Putamen (tissue), 1 donor: ENCODE measurements at regions not wholly inside any gene's neighbourhood (a gene's known extent, or its start where the extent isn't known, plus 50 kb on each side); places are given as distances from the start of the nearest gene placed in this dataset.
"Not testable (repeated sequence)": the region's sequence is repeated elsewhere in the genome, so short reads cannot be mapped to it uniquely, and the experiment has no call there.

Source experiments
- DNase-seq: peaks from one replicate; pipeline ENCODE4 v3.0.0-alpha.2; 2016; ENCODE audit warnings: low spot score

DNA sequence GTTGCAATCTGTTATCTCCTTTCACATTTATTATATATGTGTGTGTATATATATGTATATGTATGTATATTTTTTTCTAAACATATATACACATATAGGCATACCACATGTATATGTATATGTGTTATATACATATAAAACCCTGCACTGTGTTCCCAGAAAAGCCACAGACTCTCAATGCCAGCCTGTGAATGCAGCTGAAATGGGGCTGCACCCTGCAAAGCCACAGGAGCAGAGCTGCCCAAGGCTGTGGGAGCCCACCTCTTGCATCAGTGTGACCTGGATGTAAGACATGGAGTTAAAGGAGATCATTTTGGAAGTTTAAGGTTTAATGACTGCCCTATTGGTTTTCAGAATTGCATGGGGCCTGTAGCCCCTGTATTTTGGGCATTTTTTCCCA is 762.3 kb upstream of the ARPP21 start:
- no peak for DNase-seq

DNA sequence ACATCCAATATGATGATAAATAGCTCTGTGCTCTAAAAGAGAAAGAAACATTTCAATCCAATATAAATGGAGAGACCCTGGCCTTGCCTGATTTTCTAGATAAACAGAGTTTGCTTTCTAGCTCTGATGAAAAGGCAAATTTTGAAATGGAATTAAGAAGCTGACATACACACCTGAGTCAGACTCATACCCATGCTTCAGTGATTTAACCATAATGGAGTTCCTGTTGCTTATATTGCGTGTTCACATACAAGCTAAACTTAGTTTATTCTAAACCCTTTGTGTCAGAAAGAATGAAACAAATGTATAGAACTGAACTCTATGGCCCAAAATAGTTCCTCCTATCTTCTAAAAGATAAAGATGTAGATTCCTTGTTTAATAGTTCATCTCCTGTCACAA is 760.8 kb upstream of the ARPP21 start:
- DNase-seq, result no peak

- no peak for DNase-seq
These were observed 758.3 kb upstream of the ARPP21 start for GRCh38 chr3:34881026-34881425.

- no peak for DNase-seq
These were observed 756.6 kb upstream of the ARPP21 start for GRCh38 chr3:34882764-34883163.

GRCh38 chr3:34884007-34884406 is 755.3 kb upstream of the ARPP21 start:
- no peak for DNase-seq

DNA sequence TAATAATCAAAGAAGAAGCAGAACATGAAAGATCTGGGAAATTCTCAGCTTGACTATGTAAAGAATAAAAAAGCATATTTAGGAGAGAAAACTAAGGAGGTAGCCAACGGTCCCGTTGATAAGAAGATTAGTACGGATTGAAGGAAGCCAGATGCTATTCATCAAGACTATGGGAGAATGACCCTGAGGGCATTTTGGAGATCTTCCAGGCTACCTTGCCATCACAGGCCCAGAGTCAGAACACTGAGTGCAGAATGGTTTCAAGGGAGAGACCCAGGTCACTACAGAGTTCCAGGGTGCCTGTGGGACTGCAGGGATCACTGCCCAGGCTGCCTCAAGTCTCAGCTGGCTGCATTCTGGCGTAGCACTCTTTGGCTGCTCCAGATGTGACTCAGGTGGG is 752.9 kb upstream of the ARPP21 start:
- DNase-seq, result no peak

- no peak for DNase-seq
These were observed 749.7 kb upstream of the ARPP21 start for GRCh38 chr3:34889641-34890040.

- DNase-seq, result no peak
These were observed 749.1 kb upstream of the ARPP21 start for GRCh38 chr3:34890247-34890646.

- DNase-seq, result no peak
These were observed 747.4 kb upstream of the ARPP21 start for GRCh38 chr3:34891941-34892340.

DNA sequence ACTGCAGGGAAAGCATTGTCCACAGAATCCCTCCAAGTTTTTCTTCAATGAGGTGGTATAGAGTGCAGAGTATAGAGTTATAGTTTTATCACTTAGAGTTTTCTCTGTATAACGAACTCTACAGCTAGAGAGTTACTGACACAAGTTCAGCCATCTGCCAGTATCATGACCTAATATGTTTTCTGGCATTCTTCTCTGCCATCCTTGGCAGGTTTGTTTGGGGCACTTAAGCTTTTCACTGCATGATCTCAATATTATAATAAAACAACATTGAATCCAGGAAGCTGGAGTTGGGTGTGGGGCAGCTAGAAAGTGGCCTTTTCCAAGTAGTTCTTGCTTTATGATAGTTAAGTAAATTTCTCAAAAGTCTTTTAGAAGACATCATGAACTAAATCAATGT is 743.5 kb upstream of the ARPP21 start:
- no peak for DNase-seq

- not testable (repeated sequence) for DNase-seq
These were observed 729.6 kb upstream of the ARPP21 start for GRCh38 chr3:34909679-34910078.

DNA sequence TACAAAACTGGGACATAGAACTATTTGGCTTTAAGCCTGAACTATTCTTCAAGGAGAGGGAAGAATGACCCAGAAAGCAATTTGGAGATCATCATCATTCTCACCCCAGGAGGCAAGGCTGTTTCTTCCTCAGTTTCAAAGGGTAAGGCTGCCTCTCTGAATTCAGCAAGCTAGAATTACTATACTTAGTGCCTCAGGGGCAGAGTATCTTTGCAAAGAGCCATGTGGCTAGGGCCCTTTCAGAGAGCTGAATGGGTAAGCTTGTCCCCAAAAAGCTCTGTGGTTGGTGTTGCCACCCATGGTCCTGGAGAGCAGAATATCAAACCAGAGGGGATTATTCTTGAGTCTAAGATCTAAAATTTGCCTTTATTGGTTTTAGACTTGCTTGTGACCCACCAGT is 720.3 kb upstream of the ARPP21 start:
- DNase-seq, result no peak

DNA sequence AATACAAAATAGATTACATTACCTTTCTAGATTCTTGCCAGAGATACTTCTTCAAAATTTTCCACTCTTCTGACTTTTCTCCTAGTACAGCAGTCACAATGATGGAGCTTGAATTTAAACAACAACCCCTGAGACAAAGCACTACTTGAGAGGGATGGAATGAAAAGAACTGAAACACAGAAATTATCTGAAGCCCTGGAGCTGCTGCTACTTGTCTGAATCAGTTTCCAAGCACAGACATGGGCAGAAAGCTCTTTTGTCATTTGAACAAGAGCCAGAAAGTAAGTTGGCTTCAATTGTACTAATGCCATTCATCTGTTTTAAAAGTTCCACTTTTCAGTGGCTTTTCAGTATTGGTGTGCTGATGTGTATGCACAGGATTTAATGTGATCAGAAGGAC is 718.5 kb upstream of the ARPP21 start:
- DNase-seq, result no peak

- no peak for DNase-seq
These were observed 714.4 kb upstream of the ARPP21 start for GRCh38 chr3:34924961-34925360.

DNA sequence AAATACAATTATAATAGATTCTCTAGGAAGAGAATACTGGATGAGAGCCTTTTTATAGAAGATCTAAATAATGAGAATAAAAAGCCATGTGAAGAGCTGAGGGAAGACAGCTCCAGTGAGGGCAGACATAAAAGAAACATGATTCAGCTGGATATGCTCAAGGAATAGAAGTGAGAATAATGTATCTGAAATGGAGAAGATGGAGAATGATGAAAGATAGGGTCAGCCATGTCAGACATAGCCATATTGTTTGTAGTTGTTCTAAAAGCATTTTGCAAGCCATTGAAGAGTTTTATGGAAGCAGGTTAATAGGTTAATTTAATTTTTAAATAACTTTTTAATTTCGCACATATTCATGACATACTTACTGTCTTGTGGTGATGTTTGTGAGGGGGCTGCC is 713.5 kb upstream of the ARPP21 start:
- DNase-seq, result no peak

DNA sequence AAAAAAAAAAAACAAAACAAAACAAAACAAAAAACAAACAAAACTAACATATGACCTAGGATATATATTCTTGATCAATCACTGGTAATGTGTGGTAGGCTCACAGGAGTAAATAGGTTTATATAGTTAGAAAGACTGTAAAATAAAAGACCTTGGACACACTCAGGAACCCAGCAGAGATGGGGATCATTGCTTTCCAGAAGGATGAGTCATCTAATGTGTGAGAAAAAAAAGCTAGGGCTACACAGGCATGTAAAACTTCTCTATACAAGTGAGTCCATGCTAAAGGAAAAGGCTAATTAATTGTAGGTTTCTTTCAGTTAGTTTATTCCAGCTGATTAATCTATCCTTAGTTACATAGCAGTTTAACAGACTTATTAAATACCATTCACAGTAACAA is 710.3 kb upstream of the ARPP21 start:
- no peak for DNase-seq

DNA sequence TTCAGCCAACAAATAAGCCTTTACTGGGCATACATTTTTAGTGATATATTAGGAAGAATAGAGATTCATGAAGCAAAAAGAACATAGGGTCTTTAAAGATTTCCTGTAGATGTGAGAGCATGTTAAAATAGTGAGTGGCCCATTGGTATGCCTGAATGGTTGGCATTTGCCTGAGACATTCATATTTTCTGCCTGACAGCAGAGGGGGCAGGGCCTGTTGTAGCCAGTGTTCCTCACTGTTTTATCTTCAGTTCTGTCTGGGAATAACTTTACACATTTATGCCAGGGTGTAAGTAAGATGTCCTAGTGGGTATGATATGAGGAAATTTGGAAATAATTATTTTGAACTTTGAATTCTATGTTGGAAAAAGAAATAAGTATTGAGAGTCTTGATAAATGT is 704.7 kb upstream of the ARPP21 start:
- no peak for DNase-seq

DNA sequence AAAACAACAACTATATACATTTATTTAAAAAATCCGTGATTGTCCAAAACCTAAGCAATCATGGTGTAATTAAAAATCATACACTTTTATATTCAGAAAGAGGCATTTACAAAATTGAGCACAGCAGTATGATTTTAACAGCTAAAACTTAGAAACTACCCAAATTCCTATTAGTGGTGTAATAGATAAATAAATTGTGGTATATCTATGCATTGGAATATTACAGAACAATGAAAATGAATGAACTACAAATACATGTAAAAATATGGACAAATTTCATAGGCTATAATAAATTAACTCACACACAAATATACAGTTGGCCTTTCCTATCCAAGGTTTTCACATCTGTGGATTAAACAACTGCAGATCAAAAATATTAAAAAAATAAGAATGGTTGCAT is 700.5 kb upstream of the ARPP21 start:
- DNase-seq, result no peak

DNA sequence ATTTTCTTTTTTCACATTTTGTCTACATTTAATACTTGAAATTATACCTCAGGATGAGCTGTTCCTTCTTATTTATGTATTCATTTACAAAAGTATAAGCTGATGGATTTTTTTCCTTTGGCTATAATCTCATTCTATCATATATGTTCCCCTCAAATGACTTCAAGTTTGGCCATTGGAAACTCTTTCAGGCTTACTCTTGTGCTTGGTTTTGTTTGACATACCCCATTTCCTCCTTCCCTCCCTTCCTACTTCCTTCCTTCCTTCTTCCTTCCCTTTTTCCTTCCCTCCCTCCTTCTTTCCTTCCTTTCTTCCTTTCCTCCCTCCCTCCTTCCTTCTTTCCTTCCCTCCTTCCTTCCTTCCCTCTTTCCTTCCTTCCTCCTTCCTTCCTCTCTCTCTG is 697.1 kb upstream of the ARPP21 start:
- DNase-seq, result no peak

DNA sequence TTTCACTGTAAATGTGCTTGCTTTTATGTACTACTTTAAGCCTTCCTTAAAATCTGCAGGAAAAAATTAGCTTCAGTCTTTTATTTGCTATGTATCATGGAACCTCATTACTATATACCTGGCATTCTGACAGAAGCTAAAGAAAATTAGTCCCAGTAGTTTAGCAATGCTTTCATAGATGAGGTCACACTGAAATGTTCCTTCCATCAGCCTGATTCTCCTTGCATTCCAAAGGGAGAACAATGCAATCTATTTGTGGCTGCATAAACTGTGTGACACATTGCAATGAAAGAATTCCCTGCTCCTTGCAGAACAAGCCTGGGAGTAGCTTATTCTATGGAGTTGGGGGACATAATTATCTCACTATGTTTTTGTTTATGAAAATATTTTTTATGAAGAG is 691.5 kb upstream of the ARPP21 start:
- DNase-seq, result no peak

- no peak for DNase-seq
These were observed 690.8 kb upstream of the ARPP21 start for GRCh38 chr3:34948517-34948916.

- no peak for DNase-seq
These were observed 683.6 kb upstream of the ARPP21 start for GRCh38 chr3:34955680-34956079.

GRCh38 chr3:34956511-34956910 is 682.8 kb upstream of the ARPP21 start:
- DNase-seq, result no peak

GRCh38 chr3:34957677-34958076 is 681.6 kb upstream of the ARPP21 start:
- no peak for DNase-seq

- no peak for DNase-seq
These were observed 669.8 kb upstream of the ARPP21 start for GRCh38 chr3:34969513-34969912.
